ENCODE measurements at regions not wholly inside any gene's neighbourhood (a gene's known extent, or its start where the extent isn't known, plus 50 kb on each side); places are given as distances from the start of the nearest gene placed in this dataset.

DNA sequence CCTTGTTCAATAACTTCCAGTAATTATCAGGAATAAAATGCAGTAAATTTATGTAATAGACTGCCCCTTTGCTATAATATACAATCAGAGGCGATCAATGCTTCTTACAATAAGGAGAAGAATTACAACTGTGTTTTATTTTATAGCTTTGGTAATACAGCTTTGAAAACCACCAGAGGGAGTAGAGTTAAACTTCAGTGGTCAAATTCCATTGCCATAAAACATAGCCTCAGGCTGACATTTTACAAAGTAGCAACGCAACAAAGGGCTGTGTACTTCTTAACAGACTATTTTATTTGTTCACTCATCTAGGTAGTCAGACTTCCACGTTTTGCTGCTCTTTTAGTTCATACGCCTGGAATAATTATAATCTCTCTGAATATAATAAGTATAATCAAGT is 58.5 kb downstream of the TEX13C start:
- Histone ChIP-seq H3K27me3 (ENCODE audit: control insufficient read depth, insufficient read depth, low read length) (no peaks in the 10 kb centered on the region), H3K4me3 (ENCODE audit: low read length) (no peak overlapping the region), H3K36me3 (ENCODE audit: control insufficient read depth, insufficient read depth, low read length) (no peaks in the 10 kb centered on the region), H3K4me1 (ENCODE audit: control insufficient read depth, insufficient read depth, low read length) (no peaks in the 10 kb centered on the region), H3K9me3 (replicated peaks; ENCODE audit: control insufficient read depth, low read depth, low read length) (peaks cover 2% of the 10 kb centered on the region), H3K27ac (ENCODE audit: low read length) (no peak overlapping the region)
- DNase-seq: no peak
- no CpG with 5 or more reads among the region's 4 CpGs for WGBS (ENCODE audit: insufficient coverage)

DNA sequence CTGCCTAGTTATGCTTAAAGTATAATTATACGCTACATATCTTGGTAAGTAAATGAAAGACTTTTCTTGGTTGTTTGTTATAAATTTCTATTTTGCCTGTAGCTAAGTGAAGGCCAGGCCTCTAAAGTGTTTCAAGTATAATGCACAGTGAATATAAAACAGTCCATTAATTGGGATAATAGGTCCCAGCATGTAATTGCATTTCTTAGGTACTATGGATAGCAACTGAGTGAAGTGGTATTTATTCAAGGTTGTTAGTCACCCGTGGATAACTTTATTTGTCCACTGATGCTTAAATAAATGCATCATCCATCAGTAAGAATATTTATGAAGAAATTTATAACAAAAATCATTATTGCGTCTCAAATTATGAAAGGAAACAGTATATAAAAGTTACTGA is 59.1 kb downstream of the TEX13C start:
- Histone ChIP-seq H3K27me3 (ENCODE audit: control insufficient read depth, insufficient read depth, low read length) (no peaks in the 10 kb centered on the region), H3K9me3 (replicated peaks; ENCODE audit: control insufficient read depth, low read depth, low read length) (peaks cover 2% of the 10 kb centered on the region), H3K27ac (ENCODE audit: low read length) (no peak overlapping the region), H3K36me3 (ENCODE audit: control insufficient read depth, insufficient read depth, low read length) (no peaks in the 10 kb centered on the region), H3K4me1 (ENCODE audit: control insufficient read depth, insufficient read depth, low read length) (no peaks in the 10 kb centered on the region), H3K4me3 (ENCODE audit: low read length) (no peak overlapping the region)
- WGBS (ENCODE audit: insufficient coverage): no CpG with 5 or more reads among the region's 3 CpGs
- no peak for DNase-seq

DNA sequence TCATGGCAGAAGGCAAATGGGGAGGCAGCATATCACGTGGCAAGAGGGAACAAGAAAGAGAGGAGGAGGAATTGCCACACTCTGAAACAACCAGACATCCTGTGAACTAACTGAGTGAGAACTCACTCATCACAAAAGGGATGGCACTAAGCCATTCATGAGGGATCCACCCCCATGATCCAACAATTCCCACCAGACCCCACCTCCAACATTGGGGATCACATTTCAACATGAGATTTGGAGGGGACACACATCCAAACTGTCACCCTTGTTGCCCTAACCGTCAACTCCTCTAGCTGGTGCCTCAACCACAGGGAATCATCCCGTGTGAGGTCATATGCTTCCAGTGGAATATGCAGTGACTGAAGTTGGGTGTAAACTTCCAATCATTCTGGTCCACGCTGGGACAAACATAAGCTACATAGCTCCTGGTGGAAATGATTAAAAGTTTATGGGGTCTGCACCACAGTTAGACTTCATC is 62.5 kb downstream of the TEX13C start:
- no peaks in the 10 kb centered on the region for H3K27me3 ChIP-seq (ENCODE audit: control insufficient read depth, insufficient read depth, low read length)
- no peak for DNase-seq
- H3K4me3 ChIP-seq (ENCODE audit: low read length): no peak overlapping the region
- no peaks in the 10 kb centered on the region for H3K9me3 ChIP-seq (replicated peaks; ENCODE audit: control insufficient read depth, low read depth, low read length)
- H3K4me1 ChIP-seq (ENCODE audit: control insufficient read depth, insufficient read depth, low read length): no peaks in the 10 kb centered on the region
- 20% methylated on average over 1 of the region's 4 CpGs for WGBS (ENCODE audit: insufficient coverage)
- H3K36me3 ChIP-seq (ENCODE audit: control insufficient read depth, insufficient read depth, low read length): no peaks in the 10 kb centered on the region
- no peak overlapping the region for H3K27ac ChIP-seq (ENCODE audit: low read length)

DNA sequence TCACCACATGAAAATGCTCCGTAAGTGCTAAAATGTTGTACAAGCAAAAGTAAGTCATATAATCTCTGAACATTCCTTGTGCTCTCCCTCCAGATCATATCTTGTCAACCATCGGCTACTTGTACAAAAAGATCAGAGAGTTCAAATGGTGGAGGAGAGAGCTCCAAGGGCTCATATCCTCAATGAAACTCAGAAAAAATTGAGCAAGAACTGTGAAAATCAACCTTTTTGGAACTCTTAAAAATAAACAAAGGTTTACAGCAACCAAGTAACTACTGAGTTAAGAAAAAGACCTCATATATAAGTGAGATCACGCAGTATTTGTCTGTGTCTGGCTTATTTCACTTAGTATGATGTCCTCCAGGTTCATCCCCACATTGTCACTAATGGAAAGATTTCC is 63.2 kb downstream of the TEX13C start:
- DNase-seq: no peak

DNA sequence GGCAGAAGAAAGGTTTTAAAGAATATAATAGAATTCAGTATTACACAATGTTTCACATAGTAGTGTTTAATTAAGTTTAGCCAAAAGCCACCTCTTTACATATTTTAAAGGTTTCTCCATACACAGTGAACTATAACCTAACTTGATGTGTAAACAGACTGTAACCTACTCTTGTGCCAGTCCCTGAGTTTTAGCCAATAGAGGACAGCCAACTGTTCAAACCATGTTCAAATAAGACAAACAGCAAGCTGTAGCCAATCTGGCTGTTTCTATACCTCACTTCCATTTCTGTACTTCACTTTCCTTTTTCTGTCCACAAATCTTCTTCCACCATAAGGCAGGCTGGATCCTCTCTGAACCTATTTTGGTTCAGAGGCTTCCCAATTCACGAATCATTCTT is 65.2 kb downstream of the TEX13C start:
- Histone ChIP-seq H3K27me3 (ENCODE audit: control insufficient read depth, insufficient read depth, low read length) (no peaks in the 10 kb centered on the region), H3K36me3 (ENCODE audit: control insufficient read depth, insufficient read depth, low read length) (no peaks in the 10 kb centered on the region), H3K9me3 (replicated peaks; ENCODE audit: control insufficient read depth, low read depth, low read length) (no peaks in the 10 kb centered on the region), H3K4me3 (ENCODE audit: low read length) (no peak overlapping the region), H3K27ac (ENCODE audit: low read length) (no peak overlapping the region), H3K4me1 (ENCODE audit: control insufficient read depth, insufficient read depth, low read length) (no peaks in the 10 kb centered on the region)
- no peak for DNase-seq
- WGBS (ENCODE audit: insufficient coverage): no CpG with 5 or more reads among the region's 1 CpG

More for the DNA sequence above, 63.2 kb downstream of the TEX13C start:
- H3K27me3 ChIP-seq (ENCODE audit: control insufficient read depth, insufficient read depth, low read length): no peaks in the 10 kb centered on the region
- H3K4me3 ChIP-seq (ENCODE audit: low read length): no peak overlapping the region
- no peaks in the 10 kb centered on the region for H3K36me3 ChIP-seq (ENCODE audit: control insufficient read depth, insufficient read depth, low read length)
- H3K27ac ChIP-seq (ENCODE audit: low read length): no peak overlapping the region
- H3K9me3 ChIP-seq (replicated peaks; ENCODE audit: control insufficient read depth, low read depth, low read length): no peaks in the 10 kb centered on the region
- H3K4me1 ChIP-seq (ENCODE audit: control insufficient read depth, insufficient read depth, low read length): no peaks in the 10 kb centered on the region
- no CpG with 5 or more reads among the region's 3 CpGs for WGBS (ENCODE audit: insufficient coverage)

DNA sequence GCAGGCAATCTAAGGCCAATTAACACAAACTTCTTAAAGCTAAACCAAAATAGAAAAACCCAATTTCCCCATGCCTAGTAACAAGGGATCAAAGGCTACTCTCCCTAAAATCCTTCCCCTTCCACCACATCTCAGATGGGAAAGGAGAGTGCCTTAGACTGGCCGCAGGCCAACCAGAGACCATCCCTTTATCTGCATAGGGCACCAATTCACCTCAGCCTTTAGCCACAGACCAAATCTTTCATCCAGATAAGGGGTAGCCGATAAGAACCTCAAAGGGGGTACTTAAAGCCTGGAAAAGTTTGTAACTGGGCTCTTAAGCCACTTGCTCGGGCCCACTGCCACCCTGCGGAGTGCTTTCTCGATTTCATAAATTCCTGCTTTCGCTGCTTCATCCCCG is 68.3 kb downstream of the TEX13C start:
- Histone ChIP-seq H3K4me1 (ENCODE audit: control insufficient read depth, insufficient read depth, low read length) (no peaks in the 10 kb centered on the region), H3K27me3 (ENCODE audit: control insufficient read depth, insufficient read depth, low read length) (no peaks in the 10 kb centered on the region), H3K36me3 (ENCODE audit: control insufficient read depth, insufficient read depth, low read length) (no peaks in the 10 kb centered on the region), H3K9me3 (replicated peaks; ENCODE audit: control insufficient read depth, low read depth, low read length) (no peaks in the 10 kb centered on the region), H3K27ac (ENCODE audit: low read length) (no peak overlapping the region), H3K4me3 (ENCODE audit: low read length) (no peak overlapping the region)
- 73% methylated on average over 3 of the region's 7 CpGs for WGBS (ENCODE audit: insufficient coverage)
- DNase-seq: no peak

DNA sequence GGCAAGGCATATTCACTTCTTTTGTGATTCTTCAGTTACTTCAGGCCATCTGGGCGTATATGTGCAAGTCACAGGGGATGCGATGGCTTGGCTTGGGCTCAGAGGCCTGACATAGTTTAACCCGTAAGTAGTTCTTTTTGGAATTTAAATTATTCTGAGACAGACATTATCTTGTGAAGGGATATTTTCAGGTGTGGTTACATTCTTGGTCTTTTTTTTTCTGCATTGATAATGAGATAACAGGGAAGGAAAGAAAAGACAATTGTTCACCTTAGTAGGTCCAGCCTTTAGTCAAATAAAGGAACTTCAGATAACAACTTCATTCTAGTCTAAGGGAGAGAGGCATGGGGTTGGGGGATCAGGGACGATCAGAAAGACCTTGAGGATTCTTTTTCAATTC is 74.8 kb downstream of the TEX13C start:
- Histone ChIP-seq H3K36me3 (ENCODE audit: control insufficient read depth, insufficient read depth, low read length) (no peaks in the 10 kb centered on the region), H3K4me1 (ENCODE audit: control insufficient read depth, insufficient read depth, low read length) (no peaks in the 10 kb centered on the region), H3K27ac (ENCODE audit: low read length) (no peak overlapping the region), H3K9me3 (replicated peaks; ENCODE audit: control insufficient read depth, low read depth, low read length) (no peaks in the 10 kb centered on the region), H3K27me3 (ENCODE audit: control insufficient read depth, insufficient read depth, low read length) (no peaks in the 10 kb centered on the region), H3K4me3 (ENCODE audit: low read length) (no peak overlapping the region)
- DNase-seq: no peak
- no CpG with 5 or more reads among the region's 4 CpGs for WGBS (ENCODE audit: insufficient coverage)

DNA sequence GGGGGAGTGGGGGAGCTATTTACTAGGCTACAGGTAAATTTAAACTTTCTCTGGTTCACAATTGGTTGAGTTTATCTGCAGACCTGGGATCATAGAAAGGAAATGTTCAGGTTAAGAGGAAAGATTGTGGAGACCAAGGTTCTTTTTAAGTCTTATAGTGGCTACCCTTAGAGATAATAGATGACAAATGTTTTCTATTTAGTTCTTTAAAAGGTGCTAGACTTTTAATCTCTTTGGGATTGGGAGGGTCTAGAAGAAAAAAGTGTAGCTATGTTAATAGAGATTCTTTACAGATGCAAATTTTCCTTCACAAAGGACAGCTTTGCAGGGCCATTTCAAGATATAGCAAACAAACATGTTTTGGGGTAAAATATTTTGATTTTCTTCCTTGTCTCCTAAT is 76.0 kb downstream of the TEX13C start:
- Histone ChIP-seq H3K27me3 (ENCODE audit: control insufficient read depth, insufficient read depth, low read length) (no peaks in the 10 kb centered on the region), H3K4me1 (ENCODE audit: control insufficient read depth, insufficient read depth, low read length) (no peaks in the 10 kb centered on the region), H3K9me3 (replicated peaks; ENCODE audit: control insufficient read depth, low read depth, low read length) (no peaks in the 10 kb centered on the region), H3K27ac (ENCODE audit: low read length) (no peak overlapping the region), H3K36me3 (ENCODE audit: control insufficient read depth, insufficient read depth, low read length) (no peaks in the 10 kb centered on the region), H3K4me3 (ENCODE audit: low read length) (no peak overlapping the region)
- DNase-seq: no peak

DNA sequence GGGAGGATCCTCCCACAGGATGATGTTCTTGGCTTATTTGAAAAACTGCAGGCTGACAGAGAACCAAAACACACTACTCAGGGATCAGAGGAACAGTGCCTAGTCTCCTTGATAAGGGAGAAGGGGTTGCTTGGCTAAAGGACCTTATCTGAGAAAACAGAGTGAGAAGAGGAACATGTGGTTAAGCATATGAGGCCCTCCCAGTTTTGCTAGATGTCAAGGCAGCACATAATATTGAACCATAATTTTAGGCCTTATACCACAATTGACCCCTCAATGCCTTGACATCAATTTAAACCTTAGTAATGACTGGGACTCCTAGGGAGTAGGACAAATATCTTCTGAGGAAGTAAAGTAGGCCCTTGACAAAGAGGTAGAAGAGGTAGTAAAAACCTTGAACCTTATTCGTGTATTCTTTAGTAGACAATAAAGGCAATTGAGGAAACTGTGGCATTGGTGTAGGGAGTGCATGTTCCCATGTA is 79.3 kb downstream of the TEX13C start:
- DNase-seq: no peak
- Histone ChIP-seq H3K9me3 (replicated peaks; ENCODE audit: control insufficient read depth, low read depth, low read length) (no peaks in the 10 kb centered on the region), H3K4me1 (ENCODE audit: control insufficient read depth, insufficient read depth, low read length) (no peaks in the 10 kb centered on the region), H3K36me3 (ENCODE audit: control insufficient read depth, insufficient read depth, low read length) (no peaks in the 10 kb centered on the region), H3K4me3 (ENCODE audit: low read length) (no peak overlapping the region), H3K27me3 (ENCODE audit: control insufficient read depth, insufficient read depth, low read length) (no peaks in the 10 kb centered on the region), H3K27ac (ENCODE audit: low read length) (no peak overlapping the region)
- WGBS (ENCODE audit: insufficient coverage): 88% methylated on average over 1 of the region's 1 CpG

DNA sequence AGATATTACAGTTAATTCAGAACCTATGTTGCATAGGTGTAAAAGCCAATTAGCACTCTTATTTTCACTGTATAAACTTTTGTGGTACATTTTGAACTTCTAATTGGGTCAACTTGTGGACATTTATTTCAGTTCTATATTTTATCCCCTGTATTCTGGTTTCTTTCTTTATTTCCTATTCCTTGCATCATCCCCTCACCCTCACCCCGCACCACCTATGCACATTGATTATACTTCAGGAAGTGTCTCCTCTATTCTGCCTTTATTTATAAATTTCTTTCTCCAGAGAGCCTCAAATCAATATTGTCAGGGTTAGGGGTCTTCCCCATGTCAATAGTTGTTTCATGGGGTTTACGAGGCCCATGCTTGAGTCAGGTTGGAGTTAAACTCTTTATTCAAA is 83.1 kb downstream of the TEX13C start:
- no peaks in the 10 kb centered on the region for H3K9me3 ChIP-seq (replicated peaks; ENCODE audit: control insufficient read depth, low read depth, low read length)
- H3K27me3 ChIP-seq (ENCODE audit: control insufficient read depth, insufficient read depth, low read length): no peaks in the 10 kb centered on the region
- DNase-seq: no peak
- H3K4me1 ChIP-seq (ENCODE audit: control insufficient read depth, insufficient read depth, low read length): no peaks in the 10 kb centered on the region
- H3K27ac ChIP-seq (ENCODE audit: low read length): no peak overlapping the region
- no peak overlapping the region for H3K4me3 ChIP-seq (ENCODE audit: low read length)
- H3K36me3 ChIP-seq (ENCODE audit: control insufficient read depth, insufficient read depth, low read length): no peaks in the 10 kb centered on the region
- WGBS (ENCODE audit: insufficient coverage): no CpG with 5 or more reads among the region's 2 CpGs

DNA sequence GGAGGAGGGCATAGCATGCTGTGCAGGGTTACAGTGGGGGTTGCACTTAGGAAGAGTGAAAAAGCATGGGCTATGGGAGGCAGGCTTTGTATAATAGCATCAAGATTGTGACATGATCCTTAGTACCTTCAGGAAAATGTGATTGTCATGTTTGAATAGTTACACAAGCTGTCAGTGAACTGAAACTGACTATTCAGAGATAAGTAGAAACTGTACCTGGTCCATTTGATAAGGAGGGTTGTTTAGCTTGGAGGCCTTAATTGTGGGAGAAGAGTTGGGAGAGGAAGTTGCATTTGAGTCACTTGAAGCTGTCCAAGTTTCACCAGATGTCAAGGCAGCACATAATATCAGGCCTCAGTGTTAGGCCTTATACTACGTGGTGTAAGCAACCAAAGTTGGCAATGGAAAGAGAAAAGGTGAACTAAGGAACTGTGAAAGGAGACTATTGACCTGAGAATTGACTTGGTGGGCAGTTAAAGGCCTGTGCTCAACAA is 85.0 kb downstream of the TEX13C start:
- H3K36me3 ChIP-seq (ENCODE audit: control insufficient read depth, insufficient read depth, low read length): no peaks in the 10 kb centered on the region
- no peak overlapping the region for H3K27ac ChIP-seq (ENCODE audit: low read length)
- no peak overlapping the region for H3K4me3 ChIP-seq (ENCODE audit: low read length)
- H3K9me3 ChIP-seq (replicated peaks; ENCODE audit: control insufficient read depth, low read depth, low read length): no peaks in the 10 kb centered on the region
- H3K27me3 ChIP-seq (ENCODE audit: control insufficient read depth, insufficient read depth, low read length): no peaks in the 10 kb centered on the region
- H3K4me1 ChIP-seq (ENCODE audit: control insufficient read depth, insufficient read depth, low read length): no peaks in the 10 kb centered on the region
- WGBS (ENCODE audit: insufficient coverage): 36% methylated on average over 1 of the region's 1 CpG
- no peak for DNase-seq

Measured in muscle of leg (tissue), 3 donors.